ENCODE measurements at regions not wholly inside any gene's neighbourhood (a gene's known extent, or its start where the extent isn't known, plus 50 kb on each side); places are given as distances from the start of the nearest gene placed in this dataset.

- no peak for TF ChIP-seq CTCF (IDR thresholded peaks at IDR 0.05)
- no peak overlapping the region for H3K27ac ChIP-seq
- no peak overlapping the region for H3K4me3 ChIP-seq
- DNase-seq (ENCODE audit: low spot score): no peak
These were observed 64.8 kb upstream of the LOXL4 start for GRCh38 chr10:98332623-98333269.

GRCh38 chr10:98331885-98332284, 63.9 kb upstream of the LOXL4 start:
- TF ChIP-seq CTCF (IDR thresholded peaks at IDR 0.05): no peak
- Histone ChIP-seq H3K4me3 (no peak overlapping the region), H3K27ac (no peak overlapping the region)
- DNase-seq (ENCODE audit: low spot score): peak; percentile 59

- TF ChIP-seq CTCF (IDR thresholded peaks at IDR 0.05): no peak
- H3K4me3 ChIP-seq: no peak overlapping the region
- no peak for DNase-seq (ENCODE audit: low spot score)
- H3K27ac ChIP-seq: no peak overlapping the region
These were observed 63.0 kb upstream of the LOXL4 start for GRCh38 chr10:98330987-98331386.

- no peak overlapping the region for H3K4me3 ChIP-seq
- TF ChIP-seq CTCF (IDR thresholded peaks at IDR 0.05): no peak
- no peak for DNase-seq (ENCODE audit: low spot score)
These were observed 60.6 kb upstream of the LOXL4 start for GRCh38 chr10:98328640-98329039.

GRCh38 chr10:98328163-98328562, 60.2 kb upstream of the LOXL4 start:
- Histone ChIP-seq H3K4me3 (no peak overlapping the region), H3K27ac (no peak overlapping the region)
- TF ChIP-seq CTCF (IDR thresholded peaks at IDR 0.05): no peak
- DNase-seq (ENCODE audit: low spot score): no peak

More at GRCh38 chr10:98328640-98329039, 60.6 kb upstream of the LOXL4 start:
- no peak overlapping the region for H3K27ac ChIP-seq

GRCh38 chr10:98326621-98327027, 58.6 kb upstream of the LOXL4 start:
- no peak for TF ChIP-seq CTCF (IDR thresholded peaks at IDR 0.05)
- no peak overlapping the region for H3K27ac ChIP-seq
- peak; percentile 62 for DNase-seq (ENCODE audit: low spot score)
- no peak overlapping the region for H3K4me3 ChIP-seq

Measured in coronary artery (tissue), 2 donors.